ES-I3 (cell line): ENCODE measurements at regions not wholly inside any gene's neighbourhood (a gene's known extent, or its start where the extent isn't known, plus 50 kb on each side); places are given as distances from the start of the nearest gene placed in this dataset.

Experiments
- H3K36me3 ChIP-seq: 2 replicates; pipeline ENCODE4 v1.6.1; 2013; ENCODE audit warnings: mild to moderate bottlenecking, low read length, control low read depth, moderate library complexity; ENCODE audit not compliant: insufficient read depth
- H3K4me1 ChIP-seq: 2 replicates; pipeline ENCODE4 v1.6.1; 2013; ENCODE audit warnings: mild to moderate bottlenecking, control low read depth, low read length; ENCODE audit not compliant: insufficient read depth
- H3K9ac ChIP-seq: 2 replicates; pipeline ENCODE4 v1.6.1; 2013; ENCODE audit warnings: low read depth, mild to moderate bottlenecking, low read length, moderate library complexity
- H3K9me3 ChIP-seq: 2 replicates; pipeline ENCODE4 v1.6.1; 2013; ENCODE audit warnings: mild to moderate bottlenecking, low read length, moderate library complexity; ENCODE audit not compliant: control insufficient read depth, insufficient read depth

GRCh38 chr2:153020201-153020600 lies 301.8 kb downstream of the ARL6IP6 start:
- no peaks in the 10 kb centered on the region for H3K4me1 ChIP-seq
- peaks cover 2% of the 10 kb centered on the region; the same call in 1 of the 2 replicates for H3K9me3 ChIP-seq
- H3K36me3 ChIP-seq = no peaks in the 10 kb centered on the region
- H3K9ac ChIP-seq = no peak overlapping the region

GRCh38 chr2:153005071-153005730 lies 286.8 kb downstream of the ARL6IP6 start:
- Histone ChIP-seq H3K9ac (no peak overlapping the region), H3K36me3 (no peaks in the 10 kb centered on the region), H3K4me1 (no peaks in the 10 kb centered on the region), H3K9me3 (no peaks in the 10 kb centered on the region)

- Histone ChIP-seq H3K9me3 (no peaks in the 10 kb centered on the region), H3K4me1 (no peaks in the 10 kb centered on the region), H3K9ac (no peak overlapping the region), H3K36me3 (no peaks in the 10 kb centered on the region)
Measured at GRCh38 chr2:153004627-153005026, 286.2 kb downstream of the ARL6IP6 start.

- H3K9me3 ChIP-seq = peaks cover 12% of the 10 kb centered on the region
- no peaks in the 10 kb centered on the region for H3K36me3 ChIP-seq
- H3K9ac ChIP-seq = no peak overlapping the region
- H3K4me1 ChIP-seq = no peaks in the 10 kb centered on the region
Measured at GRCh38 chr2:152974146-152974545, 255.7 kb downstream of the ARL6IP6 start.

- no peaks in the 10 kb centered on the region for H3K4me1 ChIP-seq
- H3K9ac ChIP-seq = no peak overlapping the region
- peaks cover 15% of the 10 kb centered on the region for H3K9me3 ChIP-seq
- H3K36me3 ChIP-seq = no peaks in the 10 kb centered on the region
Measured at GRCh38 chr2:152971685-152972084, 253.3 kb downstream of the ARL6IP6 start.

- Histone ChIP-seq H3K9ac (no peak overlapping the region), H3K9me3 (no peaks in the 10 kb centered on the region), H3K36me3 (no peaks in the 10 kb centered on the region), H3K4me1 (no peaks in the 10 kb centered on the region)
Measured at GRCh38 chr2:152962446-152962845, 244.0 kb downstream of the ARL6IP6 start.

- H3K4me1 ChIP-seq = no peaks in the 10 kb centered on the region
- H3K9ac ChIP-seq = no peak overlapping the region
- H3K36me3 ChIP-seq = no peaks in the 10 kb centered on the region
- no peaks in the 10 kb centered on the region for H3K9me3 ChIP-seq
Measured at GRCh38 chr2:152961351-152961750, 242.9 kb downstream of the ARL6IP6 start.

- no peaks in the 10 kb centered on the region for H3K9me3 ChIP-seq
- H3K9ac ChIP-seq = no peak overlapping the region
- no peaks in the 10 kb centered on the region for H3K4me1 ChIP-seq
- H3K36me3 ChIP-seq = no peaks in the 10 kb centered on the region
Measured at GRCh38 chr2:152950126-152950525, 231.7 kb downstream of the ARL6IP6 start.

GRCh38 chr2:152944099-152944498 lies 225.7 kb downstream of the ARL6IP6 start:
- Histone ChIP-seq H3K36me3 (no peaks in the 10 kb centered on the region), H3K4me1 (no peaks in the 10 kb centered on the region), H3K9ac (no peak overlapping the region), H3K9me3 (no peaks in the 10 kb centered on the region)

GRCh38 chr2:152942940-152943440 lies 224.6 kb downstream of the ARL6IP6 start:
- Histone ChIP-seq H3K9ac (no peak overlapping the region), H3K9me3 (no peaks in the 10 kb centered on the region), H3K4me1 (no peaks in the 10 kb centered on the region), H3K36me3 (no peaks in the 10 kb centered on the region)

- H3K36me3 ChIP-seq = no peaks in the 10 kb centered on the region
- H3K4me1 ChIP-seq = no peaks in the 10 kb centered on the region
- H3K9me3 ChIP-seq = no peaks in the 10 kb centered on the region
- H3K9ac ChIP-seq = no peak overlapping the region
Measured at GRCh38 chr2:152930501-152930900, 212.1 kb downstream of the ARL6IP6 start.

GRCh38 chr2:152929628-152930027 lies 211.2 kb downstream of the ARL6IP6 start:
- no peaks in the 10 kb centered on the region for H3K4me1 ChIP-seq
- H3K9me3 ChIP-seq = no peaks in the 10 kb centered on the region
- no peak overlapping the region for H3K9ac ChIP-seq
- no peaks in the 10 kb centered on the region for H3K36me3 ChIP-seq

GRCh38 chr2:152925547-152926448 lies 207.4 kb downstream of the ARL6IP6 start:
- Histone ChIP-seq H3K4me1 (no peaks in the 10 kb centered on the region), H3K9ac (no peak overlapping the region), H3K9me3 (no peaks in the 10 kb centered on the region), H3K36me3 (no peaks in the 10 kb centered on the region)

- no peak overlapping the region for H3K9ac ChIP-seq
- no peaks in the 10 kb centered on the region for H3K9me3 ChIP-seq
- H3K36me3 ChIP-seq = no peaks in the 10 kb centered on the region
Measured at GRCh38 chr2:152924722-152925121, 206.3 kb downstream of the ARL6IP6 start.

GRCh38 chr2:152924219-152924618 lies 205.8 kb downstream of the ARL6IP6 start:
- H3K9ac ChIP-seq = no peak overlapping the region
- no peaks in the 10 kb centered on the region for H3K9me3 ChIP-seq
- H3K4me1 ChIP-seq = no peaks in the 10 kb centered on the region
- H3K36me3 ChIP-seq = no peaks in the 10 kb centered on the region

More at GRCh38 chr2:152924722-152925121, 206.3 kb downstream of the ARL6IP6 start:
- H3K4me1 ChIP-seq = no peaks in the 10 kb centered on the region
